GM23338 (cell line): ENCODE measurements at regions not wholly inside any gene's neighbourhood (a gene's known extent, or its start where the extent isn't known, plus 50 kb on each side); places are given as distances from the start of the nearest gene placed in this dataset.

Experiments used
- CREB1 ChIP-seq: fragments of 250-450 bp; sonication (Bioruptor Pico); IDR thresholded peaks from 2 replicates; pipeline ENCODE4 v1.5.0; 2020; ENCODE audit warnings: low read depth, mild to moderate bottlenecking, moderate library complexity
- CTCF ChIP-seq, 2 experiments: fragments of 200-600 bp in 1 of 2; sonication (generic) in 1 of 2; conservative IDR thresholded peaks; 2 replicates each; pipeline versions ENCODE4 v1.5.1 to v1.6.1; 2016 to 2017; ENCODE audit warnings: antibody characterized with exemption in 2 of 2, low read depth in 2 of 2, mild to moderate bottlenecking in 2 of 2, moderate library complexity in 1 of 2
- ETS1 ChIP-seq: IDR thresholded peaks from 2 replicates; pipeline ENCODE4 v1.6.1; 2016; ENCODE audit warnings: antibody characterized with exemption
- EZH2 ChIP-seq: fragments of 200-600 bp; sonication (generic); IDR thresholded peaks from one replicate; pipeline ENCODE4 v1.8.0; 2017; ENCODE audit warnings: antibody characterized with exemption, mild to moderate bottlenecking, low read depth; ENCODE audit not compliant: unreplicated experiment
- EZH2phosphoT487 ChIP-seq: fragments of 200-600 bp; sonication (generic); IDR thresholded peaks from one replicate; pipeline ENCODE4 v1.8.1; 2018; ENCODE audit warnings: antibody characterized with exemption; ENCODE audit not compliant: unreplicated experiment
- JUNB ChIP-seq: IDR thresholded peaks from one replicate; pipeline ENCODE4 v1.6.1; 2016; ENCODE audit warnings: antibody characterized with exemption; ENCODE audit not compliant: unreplicated experiment
- NANOG ChIP-seq: IDR thresholded peaks from 2 replicates; pipeline ENCODE4 v1.6.1; 2016; ENCODE audit warnings: antibody characterized with exemption, borderline replicate concordance
- POLR2AphosphoS5 ChIP-seq: IDR thresholded peaks from 2 replicates; pipeline ENCODE4 v1.6.1; 2016; ENCODE audit warnings: antibody characterized with exemption, low read depth
- ZNF114 ChIP-seq: fragments of 250-450 bp; sonication (Bioruptor Pico); IDR thresholded peaks from 2 replicates; pipeline ENCODE4 v1.5.0; 2020; ENCODE audit warnings: mild to moderate bottlenecking, moderate library complexity
- ZNF331 ChIP-seq: fragments of 250-450 bp; sonication (Bioruptor Pico); IDR thresholded peaks from 2 replicates; pipeline ENCODE4 v1.5.0; 2020; ENCODE audit warnings: low read depth, mild to moderate bottlenecking, moderate library complexity
- TF ChIP-seq, protein P1 (sequence below): IDR thresholded peaks from one replicate; pipeline ENCODE4 v1.6.1; 2018; ENCODE audit warnings: antibody characterized with exemption; ENCODE audit not compliant: unreplicated experiment

DNA sequence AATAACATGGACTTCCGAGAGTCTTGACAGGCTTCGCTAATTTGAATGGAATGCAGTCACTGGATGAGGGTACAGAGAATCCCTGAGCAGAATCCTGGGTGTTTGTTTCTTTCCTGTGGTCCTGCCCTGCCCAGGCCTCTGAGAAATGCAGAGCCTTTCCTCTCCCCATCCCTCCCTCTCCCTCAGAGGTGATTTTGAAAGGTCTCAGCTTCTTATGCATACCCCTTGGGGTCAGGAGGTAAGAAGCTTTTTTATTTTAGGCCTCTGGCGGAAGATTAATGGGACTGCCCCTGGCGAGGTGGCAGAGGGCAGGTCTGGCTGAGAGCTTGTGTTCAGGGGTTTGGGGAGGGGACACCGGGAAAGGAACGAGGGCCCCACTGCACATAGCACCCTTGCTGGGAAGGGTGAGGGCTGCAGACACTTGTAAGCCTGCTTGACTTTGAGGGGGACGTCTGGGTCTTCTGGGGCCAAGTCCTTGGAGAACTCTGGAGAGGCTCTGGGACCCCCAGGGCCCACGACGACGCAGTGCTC, 116.5 kb upstream of the SLC45A1 start:
- no peak for TF ChIP-seq CTCF (conservative IDR thresholded peaks at IDR 0.05; ENCODE audit: low read depth in 2 of 2)
- TF ChIP-seq, protein P1, sequence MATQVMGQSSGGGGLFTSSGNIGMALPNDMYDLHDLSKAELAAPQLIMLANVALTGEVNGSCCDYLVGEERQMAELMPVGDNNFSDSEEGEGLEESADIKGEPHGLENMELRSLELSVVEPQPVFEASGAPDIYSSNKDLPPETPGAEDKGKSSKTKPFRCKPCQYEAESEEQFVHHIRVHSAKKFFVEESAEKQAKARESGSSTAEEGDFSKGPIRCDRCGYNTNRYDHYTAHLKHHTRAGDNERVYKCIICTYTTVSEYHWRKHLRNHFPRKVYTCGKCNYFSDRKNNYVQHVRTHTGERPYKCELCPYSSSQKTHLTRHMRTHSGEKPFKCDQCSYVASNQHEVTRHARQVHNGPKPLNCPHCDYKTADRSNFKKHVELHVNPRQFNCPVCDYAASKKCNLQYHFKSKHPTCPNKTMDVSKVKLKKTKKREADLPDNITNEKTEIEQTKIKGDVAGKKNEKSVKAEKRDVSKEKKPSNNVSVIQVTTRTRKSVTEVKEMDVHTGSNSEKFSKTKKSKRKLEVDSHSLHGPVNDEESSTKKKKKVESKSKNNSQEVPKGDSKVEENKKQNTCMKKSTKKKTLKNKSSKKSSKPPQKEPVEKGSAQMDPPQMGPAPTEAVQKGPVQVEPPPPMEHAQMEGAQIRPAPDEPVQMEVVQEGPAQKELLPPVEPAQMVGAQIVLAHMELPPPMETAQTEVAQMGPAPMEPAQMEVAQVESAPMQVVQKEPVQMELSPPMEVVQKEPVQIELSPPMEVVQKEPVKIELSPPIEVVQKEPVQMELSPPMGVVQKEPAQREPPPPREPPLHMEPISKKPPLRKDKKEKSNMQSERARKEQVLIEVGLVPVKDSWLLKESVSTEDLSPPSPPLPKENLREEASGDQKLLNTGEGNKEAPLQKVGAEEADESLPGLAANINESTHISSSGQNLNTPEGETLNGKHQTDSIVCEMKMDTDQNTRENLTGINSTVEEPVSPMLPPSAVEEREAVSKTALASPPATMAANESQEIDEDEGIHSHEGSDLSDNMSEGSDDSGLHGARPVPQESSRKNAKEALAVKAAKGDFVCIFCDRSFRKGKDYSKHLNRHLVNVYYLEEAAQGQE = no peak
- TF ChIP-seq EZH2 = no peak
- 0 out of 2 replicates have a peak, but pooled peaks have one; percentile 11 for TF ChIP-seq POLR2AphosphoS5
- no peak for TF ChIP-seq ZNF114 (CRISPR knock-in tag)
- TF ChIP-seq CREB1 = no peak
- no peak for TF ChIP-seq JUNB
- no peak for TF ChIP-seq EZH2phosphoT487
- TF ChIP-seq ZNF331 (CRISPR knock-in tag) = no peak
- TF ChIP-seq ETS1 = no peak
- no peak for TF ChIP-seq NANOG
